Endodermal cell (in vitro differentiated cells): ENCODE measurements at regions not wholly inside any gene's neighbourhood (a gene's known extent, or its start where the extent isn't known, plus 50 kb on each side); places are given as distances from the start of the nearest gene placed in this dataset.

Experiments used
- DNase-seq: peaks from one replicate; pipeline ENCODE4 v3.0.0-alpha.2; 2017
- H3K27ac ChIP-seq: 2 replicates; pipeline ENCODE4 v1.5.1; 2013; ENCODE audit warnings: mild to moderate bottlenecking, low read depth, low read length, moderate library complexity
- H3K27me3 ChIP-seq: 2 replicates; pipeline ENCODE4 v1.6.1; 2013; ENCODE audit warnings: mild to moderate bottlenecking, low read length, moderate library complexity; ENCODE audit not compliant: insufficient read depth, control insufficient read depth, poor library complexity, severe bottlenecking
- H3K36me3 ChIP-seq: 2 replicates; pipeline ENCODE4 v1.7.0; 2013; ENCODE audit warnings: mild to moderate bottlenecking, low read length, moderate library complexity; ENCODE audit not compliant: control insufficient read depth, insufficient read depth
- H3K4me1 ChIP-seq: one replicate; pipeline ENCODE4 v1.7.0; 2013; ENCODE audit warnings: low read length; ENCODE audit not compliant: control insufficient read depth, insufficient read depth
- H3K4me3 ChIP-seq: 2 replicates; pipeline ENCODE4 v1.5.1; 2013; ENCODE audit warnings: mild to moderate bottlenecking, low read length, moderate library complexity
- H3K9ac ChIP-seq: 2 replicates; pipeline ENCODE4 v1.6.1; 2013; ENCODE audit warnings: mild to moderate bottlenecking, low read length, moderate library complexity; ENCODE audit not compliant: poor library complexity, severe bottlenecking; ENCODE audit errors: extremely low read depth
- H3K9me3 ChIP-seq: 2 replicates; pipeline ENCODE4 v1.6.1; 2013; ENCODE audit warnings: mild to moderate bottlenecking, low read length, moderate library complexity; ENCODE audit not compliant: control insufficient read depth
- H3K27ac Mint-ChIP-seq: 2 replicates; pipeline ENCODE4 v1.8.0; 2020; ENCODE audit warnings: mixed read lengths
- H3K27me3 Mint-ChIP-seq: 2 replicates; pipeline ENCODE4 v1.8.0; 2021; ENCODE audit warnings: mild to moderate bottlenecking, mixed read lengths; ENCODE audit not compliant: insufficient read depth
- H3K36me3 Mint-ChIP-seq: 2 replicates; pipeline ENCODE4 v1.8.0; 2020; ENCODE audit warnings: low read depth, mixed read lengths
- H3K4me1 Mint-ChIP-seq: 2 replicates; pipeline ENCODE4 v1.8.0; 2020; ENCODE audit warnings: mixed read lengths
- H3K4me3 Mint-ChIP-seq: 2 replicates; pipeline ENCODE4 v1.8.0; 2020; ENCODE audit warnings: mild to moderate bottlenecking, moderate library complexity, mixed read lengths
- H3K9me3 Mint-ChIP-seq: 2 replicates; pipeline ENCODE4 v1.8.0; 2020; ENCODE audit warnings: mild to moderate bottlenecking, mixed read lengths
- WGBS, 2 experiments: methylation state at CpG; one replicate each; pipeline versions ENCODE4 v1.1.5 to v1.1.7; 2013; ENCODE audit warnings: missing lambda C conversion rate in 2 of 2, mixed read lengths in 1 of 2; ENCODE audit not compliant: insufficient coverage in 1 of 2, insufficient read length in 1 of 2; 5-methylcytosine and 5-hydroxymethylcytosine counted together
- TF ChIP-seq, protein P1 (sequence below): fragments of 200-600 bp; sonication (generic); conservative IDR thresholded peaks from 2 replicates; pipeline ENCODE4 v1.5.0; 2021; ENCODE audit warnings: antibody characterized with exemption, mild to moderate bottlenecking

DNA sequence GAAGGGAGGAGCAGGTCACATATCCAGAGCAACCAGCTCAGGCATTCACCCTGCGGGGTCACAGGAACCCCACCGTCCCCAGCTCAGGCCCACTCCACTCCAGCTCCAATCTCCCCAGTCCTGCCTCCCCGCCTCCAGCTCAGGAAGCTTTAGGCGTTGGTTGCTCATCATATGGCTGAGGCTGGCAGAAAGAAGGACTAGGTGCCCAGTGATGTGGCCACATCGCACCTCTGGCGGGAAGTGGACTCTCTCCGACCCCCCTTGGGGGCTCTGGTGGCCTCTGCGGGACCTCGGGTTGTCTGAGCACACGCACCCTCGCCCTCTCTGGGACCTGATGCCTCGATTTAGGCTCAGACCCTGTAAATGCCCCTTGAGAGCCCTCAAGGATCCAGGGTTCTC is 187.7 kb downstream of the ZFP36L2 start:
- H3K9ac ChIP-seq, result no peak overlapping the region
- Mint-ChIP-seq H3K4me1 (peaks cover 7% of the 10 kb centered on the region), H3K4me3 (no peak overlapping the region), H3K36me3 (no peaks in the 10 kb centered on the region), H3K9me3 (no peaks in the 10 kb centered on the region), H3K27ac (no peak overlapping the region), H3K27me3 (no peaks in the 10 kb centered on the region)
- no peak for DNase-seq
- TF ChIP-seq, protein P1, sequence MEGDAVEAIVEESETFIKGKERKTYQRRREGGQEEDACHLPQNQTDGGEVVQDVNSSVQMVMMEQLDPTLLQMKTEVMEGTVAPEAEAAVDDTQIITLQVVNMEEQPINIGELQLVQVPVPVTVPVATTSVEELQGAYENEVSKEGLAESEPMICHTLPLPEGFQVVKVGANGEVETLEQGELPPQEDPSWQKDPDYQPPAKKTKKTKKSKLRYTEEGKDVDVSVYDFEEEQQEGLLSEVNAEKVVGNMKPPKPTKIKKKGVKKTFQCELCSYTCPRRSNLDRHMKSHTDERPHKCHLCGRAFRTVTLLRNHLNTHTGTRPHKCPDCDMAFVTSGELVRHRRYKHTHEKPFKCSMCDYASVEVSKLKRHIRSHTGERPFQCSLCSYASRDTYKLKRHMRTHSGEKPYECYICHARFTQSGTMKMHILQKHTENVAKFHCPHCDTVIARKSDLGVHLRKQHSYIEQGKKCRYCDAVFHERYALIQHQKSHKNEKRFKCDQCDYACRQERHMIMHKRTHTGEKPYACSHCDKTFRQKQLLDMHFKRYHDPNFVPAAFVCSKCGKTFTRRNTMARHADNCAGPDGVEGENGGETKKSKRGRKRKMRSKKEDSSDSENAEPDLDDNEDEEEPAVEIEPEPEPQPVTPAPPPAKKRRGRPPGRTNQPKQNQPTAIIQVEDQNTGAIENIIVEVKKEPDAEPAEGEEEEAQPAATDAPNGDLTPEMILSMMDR, result no peak
- no peak overlapping the region for H3K27ac ChIP-seq
- WGBS, 2 experiments, result 92 to 97% methylated on average over 9 to 12 of the region's 12 CpGs
- no peaks in the 10 kb centered on the region for H3K4me1 ChIP-seq
- no peak overlapping the region for H3K4me3 ChIP-seq
- no peaks in the 10 kb centered on the region for H3K36me3 ChIP-seq
- H3K27me3 ChIP-seq, result no peaks in the 10 kb centered on the region
- no peaks in the 10 kb centered on the region for H3K9me3 ChIP-seq

DNA sequence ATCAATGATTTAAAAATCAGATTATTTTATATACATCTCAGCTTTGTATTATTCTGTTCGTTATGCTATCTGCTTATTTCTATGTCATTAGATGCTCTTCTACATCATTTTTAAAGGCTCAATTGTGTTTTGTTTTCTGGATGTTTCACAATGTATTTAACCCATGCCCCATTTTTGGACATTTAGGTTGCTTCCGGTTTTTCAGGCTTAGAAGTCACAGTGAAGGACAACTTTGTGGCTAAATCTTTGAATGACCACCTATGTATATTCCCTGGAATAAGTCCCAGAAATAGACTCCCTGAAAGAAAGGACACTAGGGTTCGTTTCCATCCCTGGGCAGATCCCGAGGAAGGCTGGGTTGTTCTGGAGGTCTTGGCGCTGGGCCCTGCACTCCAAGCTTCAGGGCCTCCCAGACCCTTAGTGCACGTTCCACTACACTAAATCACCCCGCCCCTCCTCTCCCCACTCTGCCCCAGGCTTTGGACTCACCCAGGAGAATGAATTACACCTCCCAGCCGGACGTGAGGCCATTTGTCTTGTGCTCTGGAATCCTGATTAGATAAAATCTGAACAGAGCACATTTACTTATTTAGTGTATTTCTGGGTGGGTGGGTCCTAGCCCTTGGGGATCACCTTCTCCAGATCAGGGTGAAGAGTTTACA is 188.2 kb downstream of the ZFP36L2 start:
- no peaks in the 10 kb centered on the region for H3K36me3 Mint-ChIP-seq
- Histone ChIP-seq H3K27me3 (no peaks in the 10 kb centered on the region), H3K9ac (no peak overlapping the region), H3K4me3 (no peak overlapping the region), H3K36me3 (no peaks in the 10 kb centered on the region), H3K4me1 (no peaks in the 10 kb centered on the region), H3K27ac (no peak overlapping the region), H3K9me3 (no peaks in the 10 kb centered on the region)
- TF ChIP-seq, protein P1, result no peak
- no peaks in the 10 kb centered on the region for H3K9me3 Mint-ChIP-seq
- H3K27ac Mint-ChIP-seq, result no peak overlapping the region
- no peak overlapping the region for H3K4me3 Mint-ChIP-seq
- WGBS, 2 experiments, result 90% methylated on average over 6 to 9 of the region's 9 CpGs
- no peak for DNase-seq
- H3K4me1 Mint-ChIP-seq, result peaks cover 7% of the 10 kb centered on the region
- no peaks in the 10 kb centered on the region for H3K27me3 Mint-ChIP-seq

DNA sequence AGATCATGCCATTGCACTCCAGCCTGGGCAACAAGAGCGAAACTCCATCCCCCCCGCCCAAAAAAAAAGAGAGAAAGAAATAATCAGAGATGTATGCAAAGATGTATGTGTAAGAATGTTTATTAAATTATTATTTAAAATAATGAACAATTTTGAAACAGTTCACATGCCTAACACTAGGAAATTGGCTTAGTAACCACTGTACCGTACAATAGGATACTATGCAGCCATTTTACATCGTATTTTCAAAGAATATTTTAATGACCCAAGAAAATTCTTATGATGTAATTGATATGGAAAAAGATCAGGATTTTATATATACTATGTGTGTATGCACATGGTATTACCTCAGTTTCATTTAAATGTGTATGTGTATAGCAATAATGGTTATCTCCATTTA is 190.5 kb downstream of the ZFP36L2 start:
- no peak overlapping the region for H3K9ac ChIP-seq
- Mint-ChIP-seq H3K9me3 (no peaks in the 10 kb centered on the region), H3K27ac (no peak overlapping the region), H3K27me3 (no peaks in the 10 kb centered on the region), H3K4me1 (peaks cover 2% of the 10 kb centered on the region), H3K4me3 (no peak overlapping the region), H3K36me3 (no peaks in the 10 kb centered on the region)
- H3K36me3 ChIP-seq, result no peaks in the 10 kb centered on the region
- H3K4me1 ChIP-seq, result no peaks in the 10 kb centered on the region
- DNase-seq, result no peak
- no peak overlapping the region for H3K27ac ChIP-seq
- no peaks in the 10 kb centered on the region for H3K9me3 ChIP-seq
- H3K27me3 ChIP-seq, result no peaks in the 10 kb centered on the region
- H3K4me3 ChIP-seq, result no peak overlapping the region
- TF ChIP-seq, protein P1, result peak; percentile 24
- WGBS, 2 experiments, result 100% methylated on average over 2 of the region's 4 CpGs; no CpG with 5 or more reads in 1 of the 2 experiments
